HG03095 (cell line): ENCODE measurements at regions not wholly inside any gene's neighbourhood (a gene's known extent, or its start where the extent isn't known, plus 50 kb on each side); places are given as distances from the start of the nearest gene placed in this dataset.

Experiments
- ATAC-seq: cut with Tn5 transposase; IDR thresholded peaks from one replicate; pipeline ENCODE4 v1.9.1; 2021; ENCODE audit warnings: moderate library complexity; ENCODE audit not compliant: unreplicated experiment

- no peak for ATAC-seq
Measured at GRCh38 chr14:98853063-98853729, 418.8 kb downstream of the BCL11B start.

- no peak for ATAC-seq
Measured at GRCh38 chr14:98855926-98856715, 415.9 kb downstream of the BCL11B start.

GRCh38 chr14:98858158-98858557 lies 413.8 kb downstream of the BCL11B start:
- no peak for ATAC-seq

GRCh38 chr14:98858561-98858960 lies 413.4 kb downstream of the BCL11B start:
- no peak for ATAC-seq

- no peak for ATAC-seq
Measured at GRCh38 chr14:98859301-98859700, 412.7 kb downstream of the BCL11B start.

- no peak for ATAC-seq
Measured at GRCh38 chr14:98864211-98864610, 407.8 kb downstream of the BCL11B start.

GRCh38 chr14:98867146-98867545 lies 404.9 kb downstream of the BCL11B start:
- no peak for ATAC-seq

GRCh38 chr14:98867726-98868125 lies 404.3 kb downstream of the BCL11B start:
- no peak for ATAC-seq

GRCh38 chr14:98868866-98869265 lies 403.1 kb downstream of the BCL11B start:
- no peak for ATAC-seq

GRCh38 chr14:98871796-98872195 lies 400.2 kb downstream of the BCL11B start:
- ATAC-seq = no peak

GRCh38 chr14:98877065-98877464 lies 394.9 kb downstream of the BCL11B start:
- no peak for ATAC-seq

- ATAC-seq = no peak
Measured at GRCh38 chr14:98878282-98878681, 393.7 kb downstream of the BCL11B start.

GRCh38 chr14:98886982-98887381 lies 385.0 kb downstream of the BCL11B start:
- ATAC-seq = no peak

- no peak for ATAC-seq
Measured at GRCh38 chr14:98888281-98888680, 383.7 kb downstream of the BCL11B start.

- ATAC-seq = no peak
Measured at GRCh38 chr14:98888927-98889835, 382.8 kb downstream of the BCL11B start.

GRCh38 chr14:98889836-98890185 lies 382.2 kb downstream of the BCL11B start:
- ATAC-seq = no peak

GRCh38 chr14:98890556-98891340 lies 381.2 kb downstream of the BCL11B start:
- ATAC-seq = no peak

GRCh38 chr14:98893675-98894074 lies 378.3 kb downstream of the BCL11B start:
- no peak for ATAC-seq

GRCh38 chr14:98894600-98894999 lies 377.4 kb downstream of the BCL11B start:
- ATAC-seq = no peak

GRCh38 chr14:98896449-98896848 lies 375.5 kb downstream of the BCL11B start:
- ATAC-seq = no peak
